Ascending aorta (tissue), 2 donors: ENCODE measurements at regions not wholly inside any gene's neighbourhood (a gene's known extent, or its start where the extent isn't known, plus 50 kb on each side); places are given as distances from the start of the nearest gene placed in this dataset.
"Not testable (repeated sequence)": the region's sequence is repeated elsewhere in the genome, so short reads cannot be mapped to it uniquely, and the experiment has no call there.

Experiments used
- DNase-seq, 2 donors: peaks; one replicate each; pipeline ENCODE4 v3.0.0-alpha.2; 2019; ENCODE audit warnings: low spot score in 2 of 2
- H3K27ac ChIP-seq, 2 donors: fragments of 200-600 bp; sonication (generic); one replicate each; pipeline ENCODE4 v1.5.1; 2016 to 2017; ENCODE audit warnings: mild to moderate bottlenecking in 1 of 2
- H3K27me3 ChIP-seq: fragments of 200-600 bp; sonication (generic); one replicate; pipeline ENCODE4 v1.5.1; 2017
- H3K36me3 ChIP-seq, 2 donors: fragments of 200-600 bp; sonication (generic); one replicate each; pipeline ENCODE4 v1.5.1; 2016
- H3K4me1 ChIP-seq, 2 donors: fragments of 200-600 bp; sonication (generic); one replicate each; pipeline ENCODE4 v1.5.1; 2016 to 2017; ENCODE audit warnings: mild to moderate bottlenecking in 1 of 2
- H3K4me3 ChIP-seq, 2 donors: fragments of 200-600 bp; sonication (generic); one replicate each; pipeline ENCODE4 v1.5.1; 2016 to 2017; ENCODE audit warnings: mild to moderate bottlenecking in 1 of 2
- H3K9me3 ChIP-seq, 2 donors: fragments of 200-600 bp; sonication (generic); one replicate each; pipeline ENCODE4 v1.5.1; 2016
- CTCF ChIP-seq, 3 experiments: fragments of 200-600 bp in 2 of 3; fragments of 450-650 bp in 1 of 3; sonication (generic) in 2 of 3; IDR thresholded peaks; one replicate each; pipeline ENCODE4 v1.5.1; 2016 to 2019; ENCODE audit warnings: antibody characterized with exemption in 3 of 3, mild to moderate bottlenecking in 1 of 3, moderate library complexity in 1 of 3
- intact Hi-C: fragments of 100-400 bp; cut with DNase I; formaldehyde crosslinking; loops from one replicate; pipeline ENCODE4 v1.15.1; 2023

- no peak for TF ChIP-seq CTCF (IDR thresholded peaks at IDR 0.05)
- Histone ChIP-seq H3K27ac (no peak overlapping the region), H3K36me3 (no peaks in the 10 kb centered on the region), H3K9me3 (no peaks in the 10 kb centered on the region), H3K27me3 (no peaks in the 10 kb centered on the region), H3K4me3 (no peak overlapping the region), H3K4me1 (no peaks in the 10 kb centered on the region)
- intact Hi-C loops: no loop called here
- DNase-seq: no peak
Measured at GRCh38 chr12:113702276-113702675, 230.6 kb upstream of the LHX5 start.

- no peaks in the 10 kb centered on the region for H3K36me3 ChIP-seq
- H3K4me1 ChIP-seq: no peaks in the 10 kb centered on the region
- H3K4me3 ChIP-seq: no peak overlapping the region
- H3K9me3 ChIP-seq: no peaks in the 10 kb centered on the region
- no peak for TF ChIP-seq CTCF (IDR thresholded peaks at IDR 0.05)
- H3K27me3 ChIP-seq: no peaks in the 10 kb centered on the region
- H3K27ac ChIP-seq: no peak overlapping the region
- DNase-seq: no peak
- intact Hi-C loops: no loop called here
Measured at GRCh38 chr12:113700943-113701342, 229.3 kb upstream of the LHX5 start.

DNA sequence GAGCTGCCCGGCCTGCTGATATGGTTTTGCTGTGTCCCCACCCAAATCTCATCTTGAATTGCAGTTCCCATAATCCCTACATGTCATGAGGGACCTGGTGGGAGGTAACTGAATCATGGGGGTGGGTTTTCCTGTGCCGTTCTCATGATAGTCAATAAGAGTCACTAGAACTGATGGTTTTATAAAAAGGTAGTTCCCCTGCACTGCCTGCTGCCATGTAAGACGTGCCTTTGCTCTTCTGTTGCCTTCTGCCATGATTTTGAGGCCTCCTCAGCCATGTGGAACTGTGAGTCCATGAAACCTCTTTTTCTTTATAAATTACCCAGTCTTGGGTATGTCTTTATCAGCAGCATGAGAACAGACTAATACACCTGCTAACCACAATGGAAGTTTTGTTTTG is 228.3 kb upstream of the LHX5 start:
- H3K27ac ChIP-seq, intact Hi-C loops, H3K36me3 ChIP-seq, DNase-seq, H3K27me3 ChIP-seq, H3K4me1 ChIP-seq, H3K4me3 ChIP-seq, H3K9me3 ChIP-seq: not testable (repeated sequence)

- H3K4me1 ChIP-seq: no peaks in the 10 kb centered on the region
- intact Hi-C loops: no loop called here
- no peaks in the 10 kb centered on the region for H3K36me3 ChIP-seq
- no peak for DNase-seq
- H3K27ac ChIP-seq: no peak overlapping the region
- H3K27me3 ChIP-seq: no peaks in the 10 kb centered on the region
- TF ChIP-seq CTCF (IDR thresholded peaks at IDR 0.05): no peak
- no peaks in the 10 kb centered on the region for H3K9me3 ChIP-seq
- H3K4me3 ChIP-seq: no peak overlapping the region
Measured at GRCh38 chr12:113698510-113698858, 226.8 kb upstream of the LHX5 start.

DNA sequence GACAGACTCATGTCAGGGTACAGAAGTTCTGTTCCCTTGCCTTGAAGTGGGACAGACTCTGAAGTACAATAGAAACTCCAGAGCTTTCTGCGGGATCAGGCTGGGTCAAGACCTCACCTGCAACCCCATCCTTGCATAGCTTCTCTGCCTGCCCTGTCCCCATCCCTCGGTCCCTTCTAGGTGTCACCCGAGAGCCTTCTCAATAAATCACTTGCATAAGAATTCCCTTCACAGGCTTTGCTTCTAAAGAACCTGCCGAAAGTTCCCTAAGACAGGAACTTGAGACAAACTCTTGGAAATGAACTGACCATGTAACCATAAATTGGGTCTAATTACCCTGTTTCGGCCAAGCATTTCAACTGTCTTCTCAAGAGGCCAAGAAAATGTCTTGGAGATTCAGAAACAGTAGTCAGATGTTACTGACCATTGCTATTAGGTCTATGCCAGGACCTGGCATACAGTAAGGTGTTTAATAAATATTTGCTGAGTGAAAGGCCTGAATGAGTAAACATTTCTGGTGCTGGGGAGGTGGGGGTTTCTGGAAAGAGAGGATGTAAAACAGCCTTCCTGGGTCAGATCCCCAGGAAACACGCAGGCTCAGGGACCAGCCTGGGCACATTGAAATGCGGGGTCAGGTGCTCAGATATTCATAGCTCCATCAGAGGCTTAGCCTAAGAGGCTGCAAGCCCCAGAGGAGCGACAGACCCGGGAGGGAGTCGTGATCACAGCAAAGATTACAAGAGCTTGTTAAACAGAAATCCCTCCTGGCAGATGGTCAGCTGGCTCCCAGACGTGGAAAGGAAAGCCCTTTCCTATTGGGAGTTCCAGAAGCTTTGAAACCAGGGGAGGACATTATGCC is 226.2 kb upstream of the LHX5 start:
- Histone ChIP-seq H3K4me1 (no peaks in the 10 kb centered on the region), H3K27me3 (no peaks in the 10 kb centered on the region), H3K9me3 (no peaks in the 10 kb centered on the region), H3K36me3 (no peaks in the 10 kb centered on the region), H3K4me3 (no peak overlapping the region), H3K27ac (no peak overlapping the region)
- intact Hi-C loops: no loop called here
- TF ChIP-seq CTCF (IDR thresholded peaks at IDR 0.05): no peak
- no peak for DNase-seq

GRCh38 chr12:113697104-113697503 is 225.4 kb upstream of the LHX5 start:
- Histone ChIP-seq H3K4me1 (no peaks in the 10 kb centered on the region), H3K9me3 (no peaks in the 10 kb centered on the region), H3K4me3 (no peak overlapping the region), H3K27me3 (no peaks in the 10 kb centered on the region), H3K27ac (no peak overlapping the region), H3K36me3 (no peaks in the 10 kb centered on the region)
- no peak for TF ChIP-seq CTCF (IDR thresholded peaks at IDR 0.05)
- intact Hi-C loops: no loop called here
- DNase-seq: no peak
